ENCODE measurements at regions not wholly inside any gene's neighbourhood (a gene's known extent, or its start where the extent isn't known, plus 50 kb on each side); places are given as distances from the start of the nearest gene placed in this dataset.

DNA sequence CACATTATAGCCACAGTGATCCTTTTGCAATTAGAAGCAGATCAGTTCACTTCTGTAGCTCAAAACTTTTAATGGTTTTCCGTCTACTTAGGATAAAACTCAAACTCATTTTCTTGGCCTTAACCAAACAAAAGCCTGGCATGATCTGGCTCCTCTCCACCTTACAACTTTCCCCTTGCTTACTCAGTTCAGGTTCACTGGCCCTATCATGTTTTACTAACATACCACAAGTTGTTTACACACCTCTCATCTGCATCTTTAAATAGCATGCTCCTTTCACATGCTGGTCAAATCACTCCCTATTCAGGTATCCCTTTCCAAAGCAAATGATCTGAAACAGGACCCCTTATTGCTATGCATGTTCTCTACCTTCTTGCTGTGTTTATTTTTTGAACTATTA lies 191.4 kb upstream of the FAM83B start:
- no peak overlapping the region for H4K5ac ChIP-seq (ENCODE audit: insufficient read length, low read depth, low read length)
- H3K9me3 Mint-ChIP-seq: peaks cover 0 to 5% of the 10 kb centered on the region in 2 experiments; a peak in 1 of 5 replicates
- H3K27me3 ChIP-seq (ENCODE audit: insufficient read depth, low read length): no peaks in the 10 kb centered on the region
- H3K79me1 ChIP-seq (ENCODE audit: insufficient read depth, low read depth, low read length, poor library complexity, severe bottlenecking): no peaks in the 10 kb centered on the region
- no peak overlapping the region for H3K23ac ChIP-seq (ENCODE audit: insufficient read length, low read depth, low read length)
- no peaks in the 10 kb centered on the region for H3K23me2 ChIP-seq (ENCODE audit: insufficient read length, low read depth, low read length, poor library complexity, severe bottlenecking)
- H2BK120ac ChIP-seq (ENCODE audit: low read depth, low read length, poor library complexity, severe bottlenecking): no peak overlapping the region
- no peak overlapping the region for H3K18ac ChIP-seq (ENCODE audit: insufficient read length, low read depth, low read length)
- no peak overlapping the region for H3K4ac ChIP-seq (ENCODE audit: low read depth, low read length)
- no peak overlapping the region for H4K91ac ChIP-seq (ENCODE audit: insufficient read length, low read depth, low read length)
- no peak overlapping the region for H3K4me3 Mint-ChIP-seq
- no peak overlapping the region for H2AFZ ChIP-seq (ENCODE audit: low read length)
- no CpG with 5 or more reads among the region's 1 CpG for WGBS (ENCODE audit: extremely low coverage, insufficient read length, low lambda C conversion rate)
- no peak overlapping the region for H3T11ph ChIP-seq (ENCODE audit: low read length)
- TF ChIP-seq, protein P1, sequence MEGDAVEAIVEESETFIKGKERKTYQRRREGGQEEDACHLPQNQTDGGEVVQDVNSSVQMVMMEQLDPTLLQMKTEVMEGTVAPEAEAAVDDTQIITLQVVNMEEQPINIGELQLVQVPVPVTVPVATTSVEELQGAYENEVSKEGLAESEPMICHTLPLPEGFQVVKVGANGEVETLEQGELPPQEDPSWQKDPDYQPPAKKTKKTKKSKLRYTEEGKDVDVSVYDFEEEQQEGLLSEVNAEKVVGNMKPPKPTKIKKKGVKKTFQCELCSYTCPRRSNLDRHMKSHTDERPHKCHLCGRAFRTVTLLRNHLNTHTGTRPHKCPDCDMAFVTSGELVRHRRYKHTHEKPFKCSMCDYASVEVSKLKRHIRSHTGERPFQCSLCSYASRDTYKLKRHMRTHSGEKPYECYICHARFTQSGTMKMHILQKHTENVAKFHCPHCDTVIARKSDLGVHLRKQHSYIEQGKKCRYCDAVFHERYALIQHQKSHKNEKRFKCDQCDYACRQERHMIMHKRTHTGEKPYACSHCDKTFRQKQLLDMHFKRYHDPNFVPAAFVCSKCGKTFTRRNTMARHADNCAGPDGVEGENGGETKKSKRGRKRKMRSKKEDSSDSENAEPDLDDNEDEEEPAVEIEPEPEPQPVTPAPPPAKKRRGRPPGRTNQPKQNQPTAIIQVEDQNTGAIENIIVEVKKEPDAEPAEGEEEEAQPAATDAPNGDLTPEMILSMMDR (conservative IDR thresholded peaks at IDR 0.05): no peak
- H3K36me3 Mint-ChIP-seq (ENCODE audit: insufficient read depth in 1 of 3, low read depth in 3 of 3): no peaks in the 10 kb centered on the region
- no peaks in the 10 kb centered on the region for H3K9me3 ChIP-seq (ENCODE audit: control insufficient read depth, low read depth, low read length)
- DNase-seq: no peak
- no peaks in the 10 kb centered on the region for H3K4me1 ChIP-seq (ENCODE audit: insufficient read depth, low read length)
- no peak overlapping the region for H3K56ac ChIP-seq (ENCODE audit: insufficient read length, low read depth, low read length)
- H2BK20ac ChIP-seq (ENCODE audit: low read depth, low read length, poor library complexity, severe bottlenecking): no peak overlapping the region
- no peak overlapping the region for H3K27ac Mint-ChIP-seq
- H3K9ac ChIP-seq (ENCODE audit: extremely low read depth, insufficient read length, low read length): no peak overlapping the region
- no peak overlapping the region for H3K27ac ChIP-seq (ENCODE audit: insufficient read length, low read depth, low read length)
- no peak overlapping the region for H3K14ac ChIP-seq (ENCODE audit: insufficient read depth, low read length)
- no peaks in the 10 kb centered on the region for H3K79me2 ChIP-seq (ENCODE audit: insufficient read depth, low read length)
- H2BK12ac ChIP-seq (ENCODE audit: insufficient read length, low read depth, low read length): no peak overlapping the region
- peaks cover 0 to 3% of the 10 kb centered on the region in 2 experiments; a peak in 1 of 4 replicates for H3K4me1 Mint-ChIP-seq
- no peak overlapping the region for H4K8ac ChIP-seq (replicated peaks; ENCODE audit: insufficient read length, low read depth, low read length)
- H2BK15ac ChIP-seq (ENCODE audit: low read depth, low read length): no peak overlapping the region
- no peak overlapping the region for H2BK5ac ChIP-seq (ENCODE audit: insufficient read length, low read length)
- H4K20me1 ChIP-seq (ENCODE audit: control insufficient read depth, insufficient read depth, insufficient read length): no peaks in the 10 kb centered on the region
- H2AK5ac ChIP-seq (ENCODE audit: insufficient read length, low read length): no peak overlapping the region
- H3K27me3 Mint-ChIP-seq (ENCODE audit: low read depth): no peaks in the 10 kb centered on the region
- no peak overlapping the region for H3K4me2 ChIP-seq (ENCODE audit: insufficient read depth, insufficient read length, low read length)

All from H9 (cell line).